ENCODE measurements at regions not wholly inside any gene's neighbourhood (a gene's known extent, or its start where the extent isn't known, plus 50 kb on each side); places are given as distances from the start of the nearest gene placed in this dataset.

DNA sequence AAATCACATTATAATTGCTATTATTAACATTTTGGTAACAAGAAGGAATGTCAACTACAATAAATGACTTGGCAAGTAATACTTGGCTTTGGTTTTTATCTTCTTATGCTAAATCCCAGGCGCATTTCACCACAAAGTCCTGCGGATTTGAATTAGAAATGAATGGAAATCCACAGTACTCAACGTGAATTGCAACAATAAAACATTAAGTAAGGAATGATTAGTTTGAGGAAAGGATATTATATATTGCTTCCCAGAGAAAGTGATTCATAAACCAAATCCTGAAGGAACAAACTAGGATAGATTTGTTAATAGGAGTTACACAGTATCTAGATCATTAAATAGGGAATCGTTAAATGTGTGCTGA lies 1089.7 kb downstream of the TRHDE start (continued):
- TF ChIP-seq, protein P1, sequence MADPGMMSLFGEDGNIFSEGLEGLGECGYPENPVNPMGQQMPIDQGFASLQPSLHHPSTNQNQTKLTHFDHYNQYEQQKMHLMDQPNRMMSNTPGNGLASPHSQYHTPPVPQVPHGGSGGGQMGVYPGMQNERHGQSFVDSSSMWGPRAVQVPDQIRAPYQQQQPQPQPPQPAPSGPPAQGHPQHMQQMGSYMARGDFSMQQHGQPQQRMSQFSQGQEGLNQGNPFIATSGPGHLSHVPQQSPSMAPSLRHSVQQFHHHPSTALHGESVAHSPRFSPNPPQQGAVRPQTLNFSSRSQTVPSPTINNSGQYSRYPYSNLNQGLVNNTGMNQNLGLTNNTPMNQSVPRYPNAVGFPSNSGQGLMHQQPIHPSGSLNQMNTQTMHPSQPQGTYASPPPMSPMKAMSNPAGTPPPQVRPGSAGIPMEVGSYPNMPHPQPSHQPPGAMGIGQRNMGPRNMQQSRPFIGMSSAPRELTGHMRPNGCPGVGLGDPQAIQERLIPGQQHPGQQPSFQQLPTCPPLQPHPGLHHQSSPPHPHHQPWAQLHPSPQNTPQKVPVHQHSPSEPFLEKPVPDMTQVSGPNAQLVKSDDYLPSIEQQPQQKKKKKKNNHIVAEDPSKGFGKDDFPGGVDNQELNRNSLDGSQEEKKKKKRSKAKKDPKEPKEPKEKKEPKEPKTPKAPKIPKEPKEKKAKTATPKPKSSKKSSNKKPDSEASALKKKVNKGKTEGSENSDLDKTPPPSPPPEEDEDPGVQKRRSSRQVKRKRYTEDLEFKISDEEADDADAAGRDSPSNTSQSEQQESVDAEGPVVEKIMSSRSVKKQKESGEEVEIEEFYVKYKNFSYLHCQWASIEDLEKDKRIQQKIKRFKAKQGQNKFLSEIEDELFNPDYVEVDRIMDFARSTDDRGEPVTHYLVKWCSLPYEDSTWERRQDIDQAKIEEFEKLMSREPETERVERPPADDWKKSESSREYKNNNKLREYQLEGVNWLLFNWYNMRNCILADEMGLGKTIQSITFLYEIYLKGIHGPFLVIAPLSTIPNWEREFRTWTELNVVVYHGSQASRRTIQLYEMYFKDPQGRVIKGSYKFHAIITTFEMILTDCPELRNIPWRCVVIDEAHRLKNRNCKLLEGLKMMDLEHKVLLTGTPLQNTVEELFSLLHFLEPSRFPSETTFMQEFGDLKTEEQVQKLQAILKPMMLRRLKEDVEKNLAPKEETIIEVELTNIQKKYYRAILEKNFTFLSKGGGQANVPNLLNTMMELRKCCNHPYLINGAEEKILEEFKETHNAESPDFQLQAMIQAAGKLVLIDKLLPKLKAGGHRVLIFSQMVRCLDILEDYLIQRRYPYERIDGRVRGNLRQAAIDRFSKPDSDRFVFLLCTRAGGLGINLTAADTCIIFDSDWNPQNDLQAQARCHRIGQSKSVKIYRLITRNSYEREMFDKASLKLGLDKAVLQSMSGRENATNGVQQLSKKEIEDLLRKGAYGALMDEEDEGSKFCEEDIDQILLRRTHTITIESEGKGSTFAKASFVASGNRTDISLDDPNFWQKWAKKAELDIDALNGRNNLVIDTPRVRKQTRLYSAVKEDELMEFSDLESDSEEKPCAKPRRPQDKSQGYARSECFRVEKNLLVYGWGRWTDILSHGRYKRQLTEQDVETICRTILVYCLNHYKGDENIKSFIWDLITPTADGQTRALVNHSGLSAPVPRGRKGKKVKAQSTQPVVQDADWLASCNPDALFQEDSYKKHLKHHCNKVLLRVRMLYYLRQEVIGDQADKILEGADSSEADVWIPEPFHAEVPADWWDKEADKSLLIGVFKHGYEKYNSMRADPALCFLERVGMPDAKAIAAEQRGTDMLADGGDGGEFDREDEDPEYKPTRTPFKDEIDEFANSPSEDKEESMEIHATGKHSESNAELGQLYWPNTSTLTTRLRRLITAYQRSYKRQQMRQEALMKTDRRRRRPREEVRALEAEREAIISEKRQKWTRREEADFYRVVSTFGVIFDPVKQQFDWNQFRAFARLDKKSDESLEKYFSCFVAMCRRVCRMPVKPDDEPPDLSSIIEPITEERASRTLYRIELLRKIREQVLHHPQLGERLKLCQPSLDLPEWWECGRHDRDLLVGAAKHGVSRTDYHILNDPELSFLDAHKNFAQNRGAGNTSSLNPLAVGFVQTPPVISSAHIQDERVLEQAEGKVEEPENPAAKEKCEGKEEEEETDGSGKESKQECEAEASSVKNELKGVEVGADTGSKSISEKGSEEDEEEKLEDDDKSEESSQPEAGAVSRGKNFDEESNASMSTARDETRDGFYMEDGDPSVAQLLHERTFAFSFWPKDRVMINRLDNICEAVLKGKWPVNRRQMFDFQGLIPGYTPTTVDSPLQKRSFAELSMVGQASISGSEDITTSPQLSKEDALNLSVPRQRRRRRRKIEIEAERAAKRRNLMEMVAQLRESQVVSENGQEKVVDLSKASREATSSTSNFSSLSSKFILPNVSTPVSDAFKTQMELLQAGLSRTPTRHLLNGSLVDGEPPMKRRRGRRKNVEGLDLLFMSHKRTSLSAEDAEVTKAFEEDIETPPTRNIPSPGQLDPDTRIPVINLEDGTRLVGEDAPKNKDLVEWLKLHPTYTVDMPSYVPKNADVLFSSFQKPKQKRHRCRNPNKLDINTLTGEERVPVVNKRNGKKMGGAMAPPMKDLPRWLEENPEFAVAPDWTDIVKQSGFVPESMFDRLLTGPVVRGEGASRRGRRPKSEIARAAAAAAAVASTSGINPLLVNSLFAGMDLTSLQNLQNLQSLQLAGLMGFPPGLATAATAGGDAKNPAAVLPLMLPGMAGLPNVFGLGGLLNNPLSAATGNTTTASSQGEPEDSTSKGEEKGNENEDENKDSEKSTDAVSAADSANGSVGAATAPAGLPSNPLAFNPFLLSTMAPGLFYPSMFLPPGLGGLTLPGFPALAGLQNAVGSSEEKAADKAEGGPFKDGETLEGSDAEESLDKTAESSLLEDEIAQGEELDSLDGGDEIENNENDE (IDR thresholded peaks at IDR 0.05; ENCODE audit: insufficient replicate concordance, low read length), result no peak
- TF ChIP-seq HDAC6 (IDR thresholded peaks at IDR 0.05; ENCODE audit: low read depth, low read length) (no peak), RNF2 (IDR thresholded peaks at IDR 0.05; ENCODE audit: borderline replicate concordance, low read depth, low read length, missing control alignments, poor library complexity, severe bottlenecking) (no peak), CHD2 (IDR thresholded peaks at IDR 0.05; ENCODE audit: low read length) (no peak), GABPA (IDR thresholded peaks at IDR 0.05; ENCODE audit: borderline replicate concordance, insufficient read depth, low read length) (no peak), KDM1A (IDR thresholded peaks at IDR 0.05; ENCODE audit: borderline replicate concordance, low read length) (no peak), SRF (IDR thresholded peaks at IDR 0.05; ENCODE audit: low read depth, low read length) (no peak), FOSL1 (IDR thresholded peaks at IDR 0.05; ENCODE audit: insufficient read depth, low read depth, low read length) (no peak)
- TF ChIP-seq, protein P2, sequence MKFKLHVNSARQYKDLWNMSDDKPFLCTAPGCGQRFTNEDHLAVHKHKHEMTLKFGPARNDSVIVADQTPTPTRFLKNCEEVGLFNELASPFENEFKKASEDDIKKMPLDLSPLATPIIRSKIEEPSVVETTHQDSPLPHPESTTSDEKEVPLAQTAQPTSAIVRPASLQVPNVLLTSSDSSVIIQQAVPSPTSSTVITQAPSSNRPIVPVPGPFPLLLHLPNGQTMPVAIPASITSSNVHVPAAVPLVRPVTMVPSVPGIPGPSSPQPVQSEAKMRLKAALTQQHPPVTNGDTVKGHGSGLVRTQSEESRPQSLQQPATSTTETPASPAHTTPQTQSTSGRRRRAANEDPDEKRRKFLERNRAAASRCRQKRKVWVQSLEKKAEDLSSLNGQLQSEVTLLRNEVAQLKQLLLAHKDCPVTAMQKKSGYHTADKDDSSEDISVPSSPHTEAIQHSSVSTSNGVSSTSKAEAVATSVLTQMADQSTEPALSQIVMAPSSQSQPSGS (IDR thresholded peaks at IDR 0.05; ENCODE audit: low read length), result no peak

All from H1 (cell line).